ENCODE measurements at regions not wholly inside any gene's neighbourhood (a gene's known extent, or its start where the extent isn't known, plus 50 kb on each side); places are given as distances from the start of the nearest gene placed in this dataset.
"Not testable (repeated sequence)": the region's sequence is repeated elsewhere in the genome, so short reads cannot be mapped to it uniquely, and the experiment has no call there.

GRCh38 chr7:9919-10318, 182.5 kb upstream of the FAM20C start:
- DNase-seq = not testable (repeated sequence)

GRCh38 chr7:32565-33280, 159.6 kb upstream of the FAM20C start:
- not testable (repeated sequence) for DNase-seq

DNA sequence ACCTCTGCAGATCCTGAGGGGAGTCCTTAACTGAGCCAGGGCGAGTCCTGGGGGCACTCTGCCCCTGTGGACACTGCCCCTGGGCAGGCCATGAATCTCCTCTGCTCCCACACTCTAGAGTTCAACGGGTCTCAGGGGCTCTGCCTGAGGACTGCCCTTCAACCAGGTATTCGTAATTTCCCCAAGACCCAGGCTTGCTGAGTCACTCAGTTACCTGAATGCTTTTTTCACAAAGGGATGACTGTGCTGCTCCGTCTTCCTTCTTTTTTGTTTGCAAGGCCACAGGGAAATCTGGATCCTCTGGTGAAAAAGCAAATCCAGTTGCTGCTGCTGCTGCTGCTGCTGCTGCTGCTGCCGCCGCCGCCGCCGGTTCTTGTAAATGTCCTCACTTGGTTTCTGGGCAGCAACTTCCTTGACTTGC, 157.2 kb upstream of the FAM20C start:
- DNase-seq = peak; percentile 40

- not testable (repeated sequence) for DNase-seq
Measured at GRCh38 chr7:36539-36938, 155.8 kb upstream of the FAM20C start.

GRCh38 chr7:37656-38055, 154.7 kb upstream of the FAM20C start:
- not testable (repeated sequence) for DNase-seq

DNA sequence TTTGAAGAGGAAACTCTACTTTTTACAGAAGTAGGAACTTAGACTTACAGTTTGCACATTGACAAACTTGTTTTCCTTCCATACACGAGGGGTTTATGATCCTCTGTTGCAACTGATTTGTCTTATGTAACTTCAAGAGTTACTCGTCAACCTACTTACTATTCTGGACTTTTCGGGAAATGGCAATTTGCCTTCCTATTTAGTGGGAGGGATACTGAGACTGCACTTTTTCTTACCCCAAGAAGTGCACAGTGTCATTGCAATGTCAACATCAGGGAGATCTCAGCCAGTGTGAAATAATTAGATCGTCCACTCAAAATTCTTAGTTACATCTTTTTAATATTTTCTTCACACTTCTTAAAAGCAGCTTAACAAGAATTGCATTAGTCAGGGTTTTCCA, 153.9 kb upstream of the FAM20C start:
- not testable (repeated sequence) for DNase-seq

- DNase-seq = not testable (repeated sequence)
Measured at GRCh38 chr7:39984-40740, 152.2 kb upstream of the FAM20C start.

GRCh38 chr7:40799-41750, 151.3 kb upstream of the FAM20C start:
- peak; percentile 39 for DNase-seq

DNA sequence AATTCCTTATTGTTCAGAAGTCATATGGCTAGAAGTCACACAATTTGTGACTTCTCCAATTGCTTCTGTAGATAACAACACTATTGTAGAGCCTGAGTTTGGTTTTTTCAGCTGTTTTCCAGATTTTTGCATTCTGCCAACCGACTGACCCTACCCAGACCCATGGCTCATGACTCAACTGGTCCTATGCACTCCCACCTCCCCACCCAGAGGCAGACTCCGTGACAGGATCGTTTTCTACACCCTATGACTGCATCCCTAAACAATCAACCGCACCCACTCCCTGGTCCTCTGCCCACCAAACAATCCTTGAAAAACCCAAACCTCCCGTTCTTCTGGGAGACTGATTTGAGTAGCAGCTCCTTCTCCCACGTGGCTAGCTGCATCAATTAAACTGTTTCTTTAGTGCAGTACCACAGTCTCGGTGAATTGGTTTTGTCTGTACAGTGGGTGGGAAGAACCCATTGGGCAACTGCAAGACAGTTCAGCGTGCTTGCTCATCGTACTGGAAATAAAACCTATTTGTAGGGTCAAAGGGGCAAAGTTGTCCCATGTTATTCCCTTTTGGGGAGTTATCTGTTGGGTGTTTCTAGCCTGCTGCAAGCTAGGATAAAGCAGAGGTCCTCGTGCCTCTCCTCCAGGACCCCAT, 150.3 kb upstream of the FAM20C start:
- DNase-seq = peak; percentile 29

DNA sequence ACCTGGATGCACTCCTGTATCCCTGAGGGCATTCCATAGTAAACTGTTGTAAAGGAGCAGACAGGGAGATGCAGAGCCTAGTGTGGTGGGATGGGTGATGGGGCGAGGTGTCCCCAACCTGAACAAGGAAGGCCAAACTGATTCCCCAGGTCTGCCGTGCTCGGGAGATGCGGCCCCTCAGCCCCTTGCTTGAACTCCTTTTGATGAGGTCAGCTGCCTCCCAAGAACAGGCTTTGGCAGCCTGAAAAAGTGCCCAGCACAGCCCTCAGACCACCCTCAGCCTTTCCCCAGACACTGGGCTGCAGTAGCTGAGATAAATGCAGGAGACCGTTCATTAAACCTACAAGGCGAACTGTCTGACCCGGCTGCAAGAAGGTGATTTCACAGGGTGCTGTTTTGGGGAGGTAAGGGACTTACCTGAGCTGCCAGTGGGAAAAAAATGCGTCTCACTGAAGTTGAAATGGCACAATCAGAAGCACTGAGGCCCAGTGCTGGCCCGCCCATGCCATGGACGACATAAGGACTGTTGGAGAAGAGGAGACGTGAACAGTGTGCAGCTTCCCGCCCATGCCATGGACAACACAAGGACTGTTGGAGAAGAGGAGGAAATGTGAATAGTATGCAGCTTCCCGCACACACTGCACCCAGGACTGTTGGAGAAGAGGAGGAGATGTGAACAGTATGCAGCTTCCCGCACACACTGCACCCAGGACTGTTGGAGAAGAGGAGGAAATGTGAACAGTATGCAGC, 148.4 kb upstream of the FAM20C start:
- DNase-seq = no peak

DNA sequence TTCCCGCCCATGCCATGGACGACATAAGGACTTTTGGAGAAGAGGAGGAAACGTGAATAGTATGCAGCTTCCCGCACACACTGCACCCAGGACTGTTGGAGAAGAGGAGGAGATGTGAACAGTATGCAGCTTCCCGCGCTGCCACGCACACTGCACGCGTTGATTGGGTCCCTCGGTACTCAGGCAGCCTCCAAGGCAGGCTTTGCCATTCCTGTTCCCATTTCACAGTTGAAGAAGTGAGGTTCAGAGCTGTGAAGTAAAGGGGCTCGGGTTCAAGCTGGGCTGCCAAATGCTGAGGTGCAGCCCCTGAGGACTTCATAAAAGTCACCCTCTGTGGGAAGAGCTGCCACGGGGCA, 147.9 kb upstream of the FAM20C start:
- no peak for DNase-seq

- peak; percentile 81 for DNase-seq
Measured at GRCh38 chr7:45106-46090, 147.0 kb upstream of the FAM20C start.

DNA sequence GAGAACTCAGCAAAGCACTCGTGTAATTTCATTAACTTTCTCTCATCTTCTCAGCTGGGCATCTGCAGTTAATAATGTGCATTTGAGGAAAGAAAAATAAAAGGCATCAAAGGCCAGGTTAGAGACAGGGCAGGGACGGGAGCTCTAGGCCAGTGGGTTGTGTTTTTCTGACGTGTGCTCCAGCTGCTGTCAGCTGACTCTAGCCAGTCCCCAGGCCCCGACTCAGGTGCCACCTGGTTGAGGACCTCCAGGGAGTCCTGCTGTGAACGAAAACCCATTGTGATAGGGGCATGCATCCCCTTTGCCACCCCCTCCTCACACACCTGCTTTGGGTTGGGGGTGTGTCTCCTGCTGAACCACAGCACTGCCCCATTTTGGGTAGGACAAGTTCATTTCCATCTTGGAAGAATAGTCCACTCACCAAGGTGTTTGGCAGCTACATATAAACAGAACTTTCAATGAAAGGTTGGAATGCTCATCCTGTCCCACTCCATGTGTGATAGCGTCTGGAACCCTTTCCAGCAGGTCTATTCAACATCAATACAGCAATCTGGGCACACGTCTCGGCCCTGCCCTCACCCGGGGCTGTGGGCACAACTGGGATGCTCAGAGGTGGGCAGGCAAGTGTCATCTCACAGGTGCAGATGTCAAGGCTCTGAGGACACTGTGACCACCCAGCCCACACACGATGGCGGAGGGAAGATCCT, 146.1 kb upstream of the FAM20C start:
- DNase-seq = no peak

DNA sequence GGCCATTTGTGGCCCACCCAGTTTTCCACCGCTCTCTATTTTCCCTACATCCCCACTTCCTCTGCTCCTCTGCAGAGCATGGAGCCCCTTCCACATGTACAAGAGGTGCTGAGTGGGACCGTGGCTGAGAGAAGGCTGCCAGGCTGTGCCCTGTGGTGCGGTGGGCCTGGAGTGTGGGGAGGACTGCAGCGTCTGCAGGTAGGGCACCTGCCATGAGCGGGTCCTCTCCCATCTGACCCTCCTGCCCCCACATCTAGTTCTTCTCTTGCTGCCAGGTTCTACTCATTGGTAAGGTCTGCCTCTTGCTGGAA, 145.6 kb upstream of the FAM20C start:
- no peak for DNase-seq

DNA sequence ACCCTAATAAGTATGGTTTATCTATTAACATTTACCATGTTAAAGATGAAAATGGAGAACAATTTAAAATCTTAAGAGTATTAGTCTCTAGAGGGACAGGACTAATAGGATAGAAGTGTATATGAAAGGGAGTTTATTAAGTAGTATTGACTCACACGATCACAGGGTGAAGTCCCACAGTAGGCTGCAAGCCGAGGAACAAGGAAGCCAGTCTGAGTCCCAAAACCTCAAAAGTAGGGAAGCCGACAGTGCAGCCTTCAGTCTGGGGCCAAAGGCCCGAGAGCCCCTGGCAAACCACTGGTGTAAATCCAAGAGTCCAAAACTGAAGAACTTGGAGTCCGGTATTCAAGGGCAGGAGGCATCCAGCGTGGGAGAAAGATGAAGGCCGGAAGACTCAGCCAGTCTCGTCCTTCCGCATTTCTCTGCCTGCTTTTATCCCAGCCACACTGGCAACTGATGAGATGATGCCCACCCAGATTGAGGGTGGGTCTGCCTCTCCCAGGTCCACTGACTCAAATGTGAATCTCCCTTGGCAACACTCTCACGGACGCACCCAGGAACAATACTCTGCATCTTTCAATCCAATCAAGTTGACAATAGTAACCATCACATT, 140.8 kb upstream of the FAM20C start:
- DNase-seq = no peak

DNA sequence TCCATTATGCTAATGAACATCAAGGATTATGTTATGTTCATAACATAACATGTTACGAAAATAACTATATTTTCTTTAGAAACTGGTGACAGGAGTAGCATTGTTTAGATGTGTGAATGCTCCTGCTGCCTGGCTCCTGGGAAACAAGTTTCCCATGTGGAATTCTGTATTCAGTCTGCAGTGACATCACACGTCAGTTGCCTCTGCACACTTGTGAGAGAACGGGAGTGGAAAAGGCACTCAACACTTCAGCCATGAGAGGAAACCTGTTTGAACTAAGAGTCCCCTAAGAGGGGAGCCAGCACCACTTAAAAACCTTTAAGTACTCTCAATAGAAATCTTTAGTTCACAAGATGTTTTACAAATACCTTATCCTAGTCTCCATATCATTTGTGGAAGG, 140.3 kb upstream of the FAM20C start:
- no peak for DNase-seq

DNA sequence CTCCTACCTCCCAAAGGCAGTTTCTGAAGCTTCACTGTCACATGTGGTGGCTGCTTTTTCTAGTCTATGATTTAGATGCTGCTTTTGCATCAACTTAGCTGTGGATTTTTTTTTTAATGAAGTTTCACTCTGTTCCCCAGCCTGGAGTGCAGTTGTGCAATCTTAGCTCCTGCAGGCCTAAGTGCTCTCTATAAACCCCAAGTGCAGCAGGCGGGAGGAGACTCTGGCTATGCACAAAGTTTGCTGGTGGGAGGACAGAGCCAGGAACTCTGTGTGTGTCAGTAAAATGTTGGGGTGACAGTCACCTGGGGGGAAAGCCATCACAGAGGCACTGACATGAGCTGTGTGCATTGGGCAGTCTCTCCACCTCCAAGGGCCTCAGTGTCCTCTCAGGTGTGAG, 138.8 kb upstream of the FAM20C start:
- DNase-seq = no peak

DNA sequence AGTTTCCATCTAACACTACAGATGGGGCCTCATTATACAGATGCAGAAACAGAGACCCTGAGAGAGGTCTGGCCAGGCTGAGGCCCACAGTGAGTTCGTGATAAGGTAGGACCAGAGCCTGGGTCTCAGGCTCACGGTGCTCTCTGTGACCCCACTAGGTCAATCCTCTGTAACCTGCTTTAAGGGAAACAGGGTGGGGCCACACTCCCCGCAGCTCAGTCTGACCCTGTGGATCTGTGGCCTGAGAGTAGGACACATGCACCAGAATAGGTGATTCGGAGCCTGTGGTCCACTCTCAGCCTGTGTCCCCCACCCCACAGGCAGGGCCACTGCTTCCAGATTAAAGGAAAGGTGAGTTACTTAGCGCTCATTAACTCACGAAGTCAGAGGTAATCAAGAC, 137.8 kb upstream of the FAM20C start:
- no peak for DNase-seq

GRCh38 chr7:55690-56248, 136.6 kb upstream of the FAM20C start:
- no peak for DNase-seq

All from suppressor macrophage treated with lipopolysaccharide for 4 hours (primary cell).